SK-N-MC (cell line): ENCODE measurements at regions not wholly inside any gene's neighbourhood (a gene's known extent, or its start where the extent isn't known, plus 50 kb on each side); places are given as distances from the start of the nearest gene placed in this dataset.

ENCODE experiments used
- DNase-seq: peaks from one replicate; pipeline ENCODE4 v3.0.0-alpha.2; 2011; ENCODE audit warnings: low read depth, low spot score
- H3K27ac ChIP-seq: fragments of 200-600 bp; sonication (generic); 2 replicates; pipeline ENCODE4 v1.5.1; 2016; ENCODE audit warnings: mixed run types
- H3K36me3 ChIP-seq: fragments of 200-600 bp; sonication (generic); 2 replicates; pipeline ENCODE4 v1.6.1; 2017; ENCODE audit warnings: antibody characterized with exemption, low read length, mixed read lengths; ENCODE audit not compliant: insufficient read depth
- H3K4me3 ChIP-seq: fragments of 200-600 bp; sonication (generic); 2 replicates; pipeline ENCODE4 v1.5.1; 2016
- H3K9ac ChIP-seq: fragments of 200-600 bp; sonication (generic); 2 replicates; pipeline ENCODE4 v1.8.0; 2017; ENCODE audit warnings: mixed run types, mixed read lengths; ENCODE audit not compliant: insufficient read length
- H3K9me3 ChIP-seq: fragments of 200-600 bp; sonication (generic); 2 replicates; pipeline ENCODE4 v1.6.1; 2017; ENCODE audit warnings: low read depth, mild to moderate bottlenecking, antibody characterized with exemption, low read length, moderate library complexity, mixed read lengths
- EZH2 ChIP-seq: fragments of 200-600 bp; sonication (generic); IDR thresholded peaks from one replicate; pipeline ENCODE4 v1.6.1; 2017; ENCODE audit warnings: antibody characterized with exemption
- FOXP2 ChIP-seq: optimal IDR thresholded peaks from 2 replicates; pipeline ENCODE3; 2011; ENCODE audit warnings: mild to moderate bottlenecking, moderate library complexity; ENCODE audit not compliant: insufficient read depth; ENCODE audit errors: extremely low read length, control extremely low read depth
- POLR2AphosphoS5 ChIP-seq: IDR thresholded peaks from 2 replicates; pipeline ENCODE4 v1.6.1; 2012; ENCODE audit warnings: mild to moderate bottlenecking, low read depth, low read length, borderline replicate concordance

- TF ChIP-seq EZH2 (no peak), POLR2AphosphoS5 (no peak), FOXP2 (no peak)
- Histone ChIP-seq H3K36me3 (no peaks in the 10 kb centered on the region), H3K9me3 (no peaks in the 10 kb centered on the region), H3K4me3 (no peak overlapping the region), H3K27ac (no peak overlapping the region), H3K9ac (no peak overlapping the region)
- no peak for DNase-seq
Observed at GRCh38 chr6:20331042-20331441, 70.6 kb upstream of the E2F3 start.

- Histone ChIP-seq H3K9me3 (no peaks in the 10 kb centered on the region), H3K27ac (no peak overlapping the region), H3K4me3 (no peak overlapping the region), H3K9ac (no peak overlapping the region), H3K36me3 (no peaks in the 10 kb centered on the region)
- TF ChIP-seq FOXP2 = no peak
- TF ChIP-seq EZH2 = no peak
- TF ChIP-seq POLR2AphosphoS5 = no peak
- DNase-seq = no peak
Observed at GRCh38 chr6:20331625-20332024, 70.1 kb upstream of the E2F3 start.

- Histone ChIP-seq H3K36me3 (no peaks in the 10 kb centered on the region), H3K9me3 (no peaks in the 10 kb centered on the region), H3K4me3 (no peak overlapping the region), H3K9ac (no peak overlapping the region), H3K27ac (no peak overlapping the region)
- TF ChIP-seq EZH2 = no peak
- TF ChIP-seq FOXP2 = no peak
- no peak for TF ChIP-seq POLR2AphosphoS5
- DNase-seq = no peak
Observed at GRCh38 chr6:20332441-20333006, 69.2 kb upstream of the E2F3 start.

- H3K36me3 ChIP-seq = no peaks in the 10 kb centered on the region
- no peak overlapping the region for H3K27ac ChIP-seq
- H3K4me3 ChIP-seq = no peak overlapping the region
- no peak for DNase-seq
- no peaks in the 10 kb centered on the region for H3K9me3 ChIP-seq
- H3K9ac ChIP-seq = no peak overlapping the region
- TF ChIP-seq EZH2 = no peak
- TF ChIP-seq POLR2AphosphoS5 = no peak
- no peak for TF ChIP-seq FOXP2
Observed at GRCh38 chr6:20333721-20334269, 67.9 kb upstream of the E2F3 start.

GRCh38 chr6:20334334-20334733 lies 67.3 kb upstream of the E2F3 start:
- Histone ChIP-seq H3K4me3 (no peak overlapping the region), H3K9ac (no peak overlapping the region), H3K9me3 (no peaks in the 10 kb centered on the region), H3K27ac (no peak overlapping the region), H3K36me3 (no peaks in the 10 kb centered on the region)
- no peak for DNase-seq
- TF ChIP-seq FOXP2 = no peak

GRCh38 chr6:20334962-20335361 lies 66.7 kb upstream of the E2F3 start:
- no peak for DNase-seq
- no peaks in the 10 kb centered on the region for H3K9me3 ChIP-seq
- TF ChIP-seq POLR2AphosphoS5 (no peak), FOXP2 (no peak), EZH2 (no peak)
- no peak overlapping the region for H3K4me3 ChIP-seq
- H3K27ac ChIP-seq = no peak overlapping the region
- H3K36me3 ChIP-seq = no peaks in the 10 kb centered on the region
- H3K9ac ChIP-seq = no peak overlapping the region

GRCh38 chr6:20335872-20336271 lies 65.8 kb upstream of the E2F3 start:
- no peak for DNase-seq
- no peak overlapping the region for H3K4me3 ChIP-seq
- no peak overlapping the region for H3K9ac ChIP-seq
- TF ChIP-seq POLR2AphosphoS5 (no peak), FOXP2 (no peak), EZH2 (no peak)
- no peaks in the 10 kb centered on the region for H3K9me3 ChIP-seq
- no peaks in the 10 kb centered on the region for H3K36me3 ChIP-seq
- H3K27ac ChIP-seq = no peak overlapping the region

- H3K4me3 ChIP-seq = no peak overlapping the region
- no peak for TF ChIP-seq POLR2AphosphoS5
- no peak for TF ChIP-seq EZH2
- no peak for TF ChIP-seq FOXP2
- H3K27ac ChIP-seq = no peak overlapping the region
- no peak overlapping the region for H3K9ac ChIP-seq
- DNase-seq = no peak
- no peaks in the 10 kb centered on the region for H3K36me3 ChIP-seq
- no peaks in the 10 kb centered on the region for H3K9me3 ChIP-seq
Observed at GRCh38 chr6:20338156-20338555, 63.5 kb upstream of the E2F3 start.

- no peak overlapping the region for H3K4me3 ChIP-seq
- H3K9me3 ChIP-seq = no peaks in the 10 kb centered on the region
- TF ChIP-seq POLR2AphosphoS5 = no peak
- no peak for TF ChIP-seq EZH2
- TF ChIP-seq FOXP2 = no peak
- H3K36me3 ChIP-seq = no peaks in the 10 kb centered on the region
- no peak overlapping the region for H3K9ac ChIP-seq
- no peak overlapping the region for H3K27ac ChIP-seq
- no peak for DNase-seq
Observed at GRCh38 chr6:20340068-20340848, 61.4 kb upstream of the E2F3 start.
